Activated naive CD8-positive, alpha-beta T cell treated with anti-CD3 and anti-CD28 coated beads, Interleukin-2, amount 50 U/mL, for 24 hours (primary cell): ENCODE measurements at regions not wholly inside any gene's neighbourhood (a gene's known extent, or its start where the extent isn't known, plus 50 kb on each side); places are given as distances from the start of the nearest gene placed in this dataset.

Experiments
- ATAC-seq: fragments of 150-1000 bp; cut with Tn5 transposase; one replicate; pipeline ENCODE4 v1.10.0; 2021
- DNase-seq: peaks from one replicate; pipeline ENCODE4 v3.0.0; 2021
- H3K27ac Mint-ChIP-seq: one replicate; pipeline ENCODE4 v1.8.0; 2021; ENCODE audit warnings: mild to moderate bottlenecking, mixed read lengths
- H3K27me3 Mint-ChIP-seq: one replicate; pipeline ENCODE4 v1.8.0; 2021; ENCODE audit warnings: mixed read lengths
- H3K36me3 Mint-ChIP-seq: one replicate; pipeline ENCODE4 v1.8.0; 2021; ENCODE audit warnings: low read depth, mixed read lengths
- H3K4me1 Mint-ChIP-seq: one replicate; pipeline ENCODE4 v1.8.0; 2021; ENCODE audit warnings: mixed read lengths
- H3K4me3 Mint-ChIP-seq: one replicate; pipeline ENCODE4 v1.8.0; 2021; ENCODE audit warnings: mild to moderate bottlenecking, moderate library complexity, mixed read lengths
- H3K9me3 Mint-ChIP-seq: one replicate; pipeline ENCODE4 v1.8.0; 2021; ENCODE audit warnings: mixed read lengths

- H3K36me3 Mint-ChIP-seq, result no peaks in the 10 kb centered on the region
- H3K9me3 Mint-ChIP-seq, result no peaks in the 10 kb centered on the region
- no peaks in the 10 kb centered on the region for H3K27me3 Mint-ChIP-seq
- DNase-seq, result no peak
- no peak overlapping the region for H3K4me3 Mint-ChIP-seq
- no peaks in the 10 kb centered on the region for H3K4me1 Mint-ChIP-seq
- no peak overlapping the region for H3K27ac Mint-ChIP-seq
- ATAC-seq, result no peak
Measured at GRCh38 chr15:81752974-81753373, 292.8 kb downstream of the MEX3B start.

GRCh38 chr15:81752546-81752942 lies 293.3 kb downstream of the MEX3B start:
- H3K27ac Mint-ChIP-seq, result no peak overlapping the region
- H3K4me3 Mint-ChIP-seq, result no peak overlapping the region
- ATAC-seq (no peak), DNase-seq (no peak)
- no peaks in the 10 kb centered on the region for H3K9me3 Mint-ChIP-seq
- no peaks in the 10 kb centered on the region for H3K36me3 Mint-ChIP-seq
- no peaks in the 10 kb centered on the region for H3K27me3 Mint-ChIP-seq
- H3K4me1 Mint-ChIP-seq, result no peaks in the 10 kb centered on the region

DNA sequence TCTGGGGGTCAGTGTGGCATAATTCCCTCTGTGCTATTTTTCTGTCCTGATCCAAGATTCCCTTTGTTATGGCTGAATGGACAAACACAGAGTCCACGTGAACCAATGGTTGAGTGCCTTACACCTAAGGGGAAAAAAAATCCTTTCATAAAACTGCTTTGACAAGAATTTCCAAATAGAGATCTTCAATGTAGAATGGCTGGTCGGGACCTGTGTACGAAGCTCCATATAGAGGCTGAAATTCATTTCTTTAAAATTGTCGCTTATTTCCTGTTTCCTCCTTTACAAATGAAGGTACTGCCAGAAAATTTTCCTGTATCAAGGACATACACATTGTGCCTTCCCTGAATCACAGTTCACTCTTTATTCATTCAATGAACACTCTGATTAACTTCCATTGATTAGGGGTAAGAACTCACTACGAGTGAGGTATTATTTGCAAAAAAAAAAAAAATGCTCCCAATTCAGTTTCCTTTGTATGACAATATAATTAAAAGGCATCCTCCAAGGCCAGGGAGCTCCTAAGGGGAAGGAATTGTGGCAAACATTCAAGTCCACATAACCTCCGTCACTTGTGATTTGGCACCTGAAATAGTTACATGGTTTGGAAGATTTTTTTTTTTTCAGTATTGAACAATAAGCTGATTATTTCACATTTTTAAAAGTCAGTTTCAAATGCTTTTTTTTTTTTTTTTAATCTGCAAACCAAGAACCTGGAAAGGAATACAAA lies 293.8 kb downstream of the MEX3B start:
- Mint-ChIP-seq H3K4me1 (no peaks in the 10 kb centered on the region), H3K27me3 (no peaks in the 10 kb centered on the region), H3K4me3 (no peak overlapping the region), H3K27ac (no peak overlapping the region), H3K36me3 (no peaks in the 10 kb centered on the region), H3K9me3 (no peaks in the 10 kb centered on the region)
- no peak for DNase-seq
- no peak for ATAC-seq

DNA sequence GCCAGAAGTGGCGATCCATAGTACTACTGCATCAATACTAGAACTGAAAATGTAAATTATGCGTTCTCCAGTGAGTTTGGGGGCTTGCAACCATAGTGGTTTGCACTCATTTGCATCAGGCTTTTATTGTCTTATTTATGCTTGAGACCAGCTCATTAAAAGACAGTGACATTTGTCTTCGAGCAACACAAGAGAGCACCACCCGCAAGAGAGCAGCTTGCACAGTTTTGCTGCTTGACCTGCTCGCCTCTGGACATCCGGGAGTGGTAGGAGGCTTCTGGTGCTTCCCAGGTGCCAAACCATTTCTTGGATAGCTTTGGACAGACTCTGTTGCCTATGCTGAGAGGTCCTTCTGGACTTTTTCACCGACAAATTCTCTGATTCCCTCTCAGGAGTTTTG lies 294.6 kb downstream of the MEX3B start:
- ATAC-seq (no peak), DNase-seq (no peak)
- no peaks in the 10 kb centered on the region for H3K9me3 Mint-ChIP-seq
- H3K27ac Mint-ChIP-seq, result no peak overlapping the region
- H3K4me1 Mint-ChIP-seq, result no peaks in the 10 kb centered on the region
- H3K27me3 Mint-ChIP-seq, result no peaks in the 10 kb centered on the region
- no peaks in the 10 kb centered on the region for H3K36me3 Mint-ChIP-seq
- H3K4me3 Mint-ChIP-seq, result no peak overlapping the region

DNA sequence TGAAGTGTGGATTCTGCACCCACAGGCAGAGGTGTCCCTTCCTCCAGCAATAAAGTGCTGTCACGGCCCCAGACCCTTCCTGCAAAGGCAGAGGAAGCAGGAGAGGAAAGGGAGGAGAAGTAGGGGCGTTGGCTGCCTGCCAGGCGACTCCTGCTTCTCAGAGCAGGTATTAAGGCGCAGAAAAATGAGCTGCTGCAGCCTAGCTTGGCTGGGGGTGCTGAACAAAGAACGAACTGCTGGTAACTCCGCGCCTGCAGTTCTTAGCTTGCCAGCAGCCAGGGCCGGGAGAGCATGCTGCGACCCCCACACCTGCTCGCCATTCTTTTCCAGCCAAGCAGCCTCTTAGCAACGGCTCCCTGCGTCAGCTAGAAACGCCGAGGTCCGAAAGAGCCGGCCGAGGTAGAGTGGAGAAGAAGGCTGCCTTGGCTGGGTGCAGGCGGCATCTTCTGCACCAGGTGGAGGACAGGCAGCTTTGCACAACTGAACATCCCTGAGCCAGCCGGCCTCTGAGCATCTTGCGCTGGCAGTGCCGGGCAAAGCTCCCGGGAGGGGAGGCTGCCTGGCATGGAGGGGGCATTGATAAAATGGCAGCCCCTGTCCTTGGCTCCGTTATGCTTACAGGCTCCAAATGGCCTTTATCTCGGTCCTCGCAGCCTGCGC lies 296.0 kb downstream of the MEX3B start:
- Mint-ChIP-seq H3K4me1 (no peaks in the 10 kb centered on the region), H3K9me3 (no peaks in the 10 kb centered on the region), H3K4me3 (no peak overlapping the region), H3K27ac (no peak overlapping the region), H3K27me3 (no peaks in the 10 kb centered on the region), H3K36me3 (no peaks in the 10 kb centered on the region)
- ATAC-seq (no peak), DNase-seq (no peak)

- Mint-ChIP-seq H3K27ac (no peak overlapping the region), H3K4me3 (no peak overlapping the region), H3K9me3 (no peaks in the 10 kb centered on the region), H3K4me1 (no peaks in the 10 kb centered on the region), H3K27me3 (no peaks in the 10 kb centered on the region), H3K36me3 (no peaks in the 10 kb centered on the region)
- DNase-seq (no peak), ATAC-seq (no peak)
Measured at GRCh38 chr15:81747482-81747881, 298.3 kb downstream of the MEX3B start.

DNA sequence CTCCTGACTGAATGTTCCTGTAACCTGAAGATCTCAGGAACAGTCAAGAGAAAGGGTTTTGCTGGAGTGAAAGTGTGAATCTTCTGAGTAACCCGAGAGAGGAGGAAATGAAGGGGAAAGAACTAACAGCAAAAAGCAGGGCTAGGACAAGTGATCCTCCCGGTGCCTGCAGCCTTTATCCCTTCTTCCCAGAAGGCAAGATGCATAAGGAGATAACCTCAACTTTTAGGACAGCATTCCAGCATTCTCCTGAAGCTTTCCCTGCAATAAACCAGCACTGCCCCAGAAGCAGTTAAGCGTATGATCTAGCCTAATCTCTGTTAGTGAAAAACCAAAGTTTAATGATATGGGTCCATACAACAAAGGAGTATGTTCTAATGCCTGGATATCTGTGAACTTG lies 298.8 kb downstream of the MEX3B start:
- no peak for DNase-seq
- Mint-ChIP-seq H3K27ac (no peak overlapping the region), H3K27me3 (no peaks in the 10 kb centered on the region), H3K9me3 (no peaks in the 10 kb centered on the region), H3K4me1 (no peaks in the 10 kb centered on the region), H3K36me3 (no peaks in the 10 kb centered on the region), H3K4me3 (no peak overlapping the region)
- no peak for ATAC-seq

DNA sequence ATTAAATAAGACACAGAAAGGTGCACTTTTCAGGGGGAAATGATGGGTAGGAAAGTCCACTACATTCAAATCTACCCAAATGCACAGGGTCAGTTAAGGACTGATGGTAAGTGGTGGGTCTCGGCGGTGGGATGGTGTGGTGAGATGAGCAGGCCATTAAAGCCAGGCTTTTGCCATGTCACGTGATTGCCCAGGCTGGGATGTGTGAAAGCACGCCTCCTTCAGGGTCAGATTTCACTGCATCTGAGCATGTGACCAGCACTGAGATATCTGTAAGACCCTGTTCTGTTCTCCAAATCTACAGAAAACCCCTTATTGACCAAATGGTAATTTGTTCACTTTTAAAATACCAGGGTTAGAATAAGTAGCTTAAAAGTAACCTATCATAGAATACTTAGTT lies 301.5 kb downstream of the MEX3B start:
- no peak overlapping the region for H3K4me3 Mint-ChIP-seq
- DNase-seq, result no peak
- H3K36me3 Mint-ChIP-seq, result no peaks in the 10 kb centered on the region
- no peak overlapping the region for H3K27ac Mint-ChIP-seq
- no peaks in the 10 kb centered on the region for H3K27me3 Mint-ChIP-seq
- H3K9me3 Mint-ChIP-seq, result no peaks in the 10 kb centered on the region
- ATAC-seq, result no peak
- no peaks in the 10 kb centered on the region for H3K4me1 Mint-ChIP-seq

DNA sequence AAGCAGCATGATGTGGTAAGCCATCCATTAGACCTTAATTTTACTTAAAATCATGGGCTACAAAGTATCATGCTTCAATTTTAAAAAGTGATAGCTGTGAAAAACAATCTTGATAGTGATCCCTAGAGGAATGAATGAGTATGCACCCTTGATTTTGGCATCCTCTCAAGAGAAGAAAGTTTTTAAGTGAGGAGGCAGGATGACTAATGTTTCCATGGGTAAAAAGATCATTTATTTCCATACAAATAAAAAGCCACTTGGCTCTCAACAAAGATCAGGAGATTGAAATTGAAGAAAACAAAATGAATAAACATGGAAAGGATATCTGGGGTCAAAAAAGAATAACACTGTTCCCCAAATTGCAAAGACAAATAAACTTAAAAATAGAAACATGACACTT lies 305.4 kb downstream of the MEX3B start:
- peaks cover 5% of the 10 kb centered on the region for H3K9me3 Mint-ChIP-seq
- no peaks in the 10 kb centered on the region for H3K4me1 Mint-ChIP-seq
- DNase-seq, result no peak
- H3K27ac Mint-ChIP-seq, result no peak overlapping the region
- H3K27me3 Mint-ChIP-seq, result no peaks in the 10 kb centered on the region
- no peak overlapping the region for H3K4me3 Mint-ChIP-seq
- no peaks in the 10 kb centered on the region for H3K36me3 Mint-ChIP-seq
- ATAC-seq, result no peak

- Mint-ChIP-seq H3K36me3 (no peaks in the 10 kb centered on the region), H3K4me3 (no peak overlapping the region), H3K9me3 (peaks cover 5% of the 10 kb centered on the region), H3K27me3 (peaks cover 5% of the 10 kb centered on the region), H3K4me1 (no peaks in the 10 kb centered on the region), H3K27ac (no peak overlapping the region)
- DNase-seq (no peak), ATAC-seq (no peak)
Measured at GRCh38 chr15:81729340-81729739, 316.5 kb downstream of the MEX3B start.

DNA sequence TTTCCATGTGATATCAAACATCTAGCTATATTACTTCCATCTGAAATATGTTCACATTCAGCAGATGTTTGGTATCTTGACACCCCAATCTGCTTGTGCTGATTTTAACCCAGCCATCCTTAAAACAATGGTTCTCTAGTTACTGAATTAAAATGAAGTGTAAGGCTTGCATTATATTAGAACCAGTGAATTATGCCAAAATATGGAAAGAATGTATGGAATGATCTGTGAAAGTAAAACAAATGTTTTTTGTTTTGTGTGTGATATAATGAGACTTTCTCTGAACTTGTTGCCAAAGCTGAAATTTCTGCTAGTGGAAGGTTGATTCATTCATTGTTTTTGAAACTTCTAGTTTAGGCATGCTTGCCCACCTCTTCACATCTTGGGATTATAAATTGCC lies 317.1 kb downstream of the MEX3B start:
- no peak overlapping the region for H3K4me3 Mint-ChIP-seq
- no peak for ATAC-seq

DNA sequence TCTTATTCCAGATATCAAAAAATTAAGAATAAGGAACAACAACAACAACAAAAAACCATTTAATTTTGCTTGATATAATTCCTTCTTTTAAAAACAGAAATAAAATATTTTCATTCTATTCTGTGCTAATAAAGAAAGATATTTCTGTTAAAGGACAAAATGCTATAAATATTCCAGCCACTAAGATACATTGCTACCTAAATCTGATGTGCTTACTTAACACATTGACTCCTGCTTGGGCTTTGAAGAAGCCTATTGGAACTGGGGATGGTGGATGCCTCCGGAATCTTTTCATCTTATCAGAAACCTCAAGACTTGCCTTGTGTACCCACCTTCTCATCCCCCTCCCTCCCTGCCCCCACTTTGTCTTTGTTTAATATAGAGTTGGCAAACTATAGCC lies 320.2 kb downstream of the MEX3B start:
- no peak overlapping the region for H3K27ac Mint-ChIP-seq
- H3K9me3 Mint-ChIP-seq, result peaks cover 5% of the 10 kb centered on the region

More for the DNA sequence above, 317.1 kb downstream of the MEX3B start:
- DNase-seq, result no peak
- peaks cover 5% of the 10 kb centered on the region for H3K9me3 Mint-ChIP-seq
- H3K27me3 Mint-ChIP-seq, result peaks cover 5% of the 10 kb centered on the region
- H3K27ac Mint-ChIP-seq, result no peak overlapping the region
- no peaks in the 10 kb centered on the region for H3K4me1 Mint-ChIP-seq
- H3K36me3 Mint-ChIP-seq, result no peaks in the 10 kb centered on the region

DNA sequence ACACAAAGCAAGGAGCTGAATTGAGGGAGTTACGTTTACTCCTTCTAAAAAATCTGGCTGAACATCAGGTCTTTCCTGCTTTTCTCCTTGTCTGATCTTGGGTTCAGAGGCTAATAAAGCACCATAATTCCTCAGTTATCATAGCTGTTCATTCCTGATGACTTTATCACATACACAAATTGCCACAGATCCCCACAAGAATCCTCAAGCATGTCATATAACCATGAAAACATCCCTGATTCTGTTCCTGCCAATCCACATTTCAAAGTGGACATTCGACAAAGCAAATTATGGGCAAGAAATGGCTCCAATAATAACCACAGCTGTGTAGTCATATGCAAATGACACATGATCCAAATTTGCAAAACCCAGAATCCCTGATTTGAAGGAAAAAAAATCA lies 321.3 kb downstream of the MEX3B start:
- H3K27ac Mint-ChIP-seq, result no peak overlapping the region
- DNase-seq (no peak), ATAC-seq (no peak)
- peaks cover 5% of the 10 kb centered on the region for H3K27me3 Mint-ChIP-seq
- no peak overlapping the region for H3K4me3 Mint-ChIP-seq
- H3K9me3 Mint-ChIP-seq, result peaks cover 5% of the 10 kb centered on the region
- H3K4me1 Mint-ChIP-seq, result no peaks in the 10 kb centered on the region
- H3K36me3 Mint-ChIP-seq, result no peaks in the 10 kb centered on the region

More for the DNA sequence above, 320.2 kb downstream of the MEX3B start:
- Mint-ChIP-seq H3K27me3 (peaks cover 5% of the 10 kb centered on the region), H3K4me1 (no peaks in the 10 kb centered on the region), H3K4me3 (no peak overlapping the region), H3K36me3 (no peaks in the 10 kb centered on the region)
- DNase-seq (no peak), ATAC-seq (no peak)

GRCh38 chr15:81723701-81724100 lies 322.1 kb downstream of the MEX3B start:
- ATAC-seq (no peak), DNase-seq (no peak)
- Mint-ChIP-seq H3K27me3 (peaks cover 5% of the 10 kb centered on the region), H3K9me3 (peaks cover 5% of the 10 kb centered on the region), H3K27ac (no peak overlapping the region), H3K4me3 (no peak overlapping the region), H3K36me3 (no peaks in the 10 kb centered on the region), H3K4me1 (no peaks in the 10 kb centered on the region)

- no peak overlapping the region for H3K4me3 Mint-ChIP-seq
- no peak for ATAC-seq
- peaks cover 4% of the 10 kb centered on the region for H3K27me3 Mint-ChIP-seq
- DNase-seq, result no peak
- H3K36me3 Mint-ChIP-seq, result no peaks in the 10 kb centered on the region
- H3K4me1 Mint-ChIP-seq, result no peaks in the 10 kb centered on the region
- H3K27ac Mint-ChIP-seq, result no peak overlapping the region
- peaks cover 5% of the 10 kb centered on the region for H3K9me3 Mint-ChIP-seq
Measured at GRCh38 chr15:81723113-81723651, 322.6 kb downstream of the MEX3B start.
